Right lobe of liver (tissue), 6 donors: ENCODE measurements at regions not wholly inside any gene's neighbourhood (a gene's known extent, or its start where the extent isn't known, plus 50 kb on each side); places are given as distances from the start of the nearest gene placed in this dataset.

Source experiments
- ATAC-seq, 4 donors: fragments of 200-7000 bp; cut with Tn5 transposase; one replicate each; pipeline ENCODE4 v1.9.1; 2020; ENCODE audit warnings: mild to moderate bottlenecking in 4 of 4, moderate library complexity in 4 of 4
- DNase-seq, 3 donors: peaks; one replicate each; pipeline ENCODE4 v3.0.0-alpha.2; 2020
- H3K27ac ChIP-seq, 3 donors: fragments of 200-600 bp; one replicate each; pipeline ENCODE4 v1.8.0; 2022
- H3K27me3 ChIP-seq, 2 donors: fragments of 200-600 bp; one replicate each; pipeline ENCODE4 v1.8.0; 2022
- H3K36me3 ChIP-seq, 4 donors: fragments of 200-600 bp; sonication (generic) in 1 of 4; one replicate each; pipeline versions ENCODE4 v1.5.1 to v1.8.0; 2017 to 2022; ENCODE audit warnings: control low read depth in 1 of 4
- H3K4me1 ChIP-seq, 4 donors: fragments of 200-600 bp; sonication (generic) in 1 of 4; one replicate each; pipeline versions ENCODE4 v1.5.1 to v1.8.0; 2017 to 2022; ENCODE audit warnings: control low read depth in 1 of 4
- H3K4me3 ChIP-seq, 3 donors: fragments of 200-600 bp; one replicate each; pipeline ENCODE4 v1.8.0; 2022
- H3K9me3 ChIP-seq, 4 donors: fragments of 200-600 bp; sonication (generic) in 1 of 4; one replicate each; pipeline versions ENCODE4 v1.5.1 to v1.8.0; 2017 to 2022; ENCODE audit warnings: control low read depth in 1 of 4
- POLR2A ChIP-seq: fragments of 450-650 bp; IDR thresholded peaks from one replicate; pipeline ENCODE4 v1.6.1; 2017; ENCODE audit warnings: antibody characterized with exemption, mild to moderate bottlenecking
- WGBS: methylation state at CpG from one replicate; pipeline ENCODE4 v1.1.6; 2018; ENCODE audit warnings: low coverage, low lambda C conversion rate; ENCODE audit not compliant: insufficient coverage; ENCODE audit errors: missing lambda C conversion rate; 5-methylcytosine and 5-hydroxymethylcytosine counted together
- intact Hi-C, 2 donors: fragments of 100-400 bp; cut with DNase I; formaldehyde crosslinking; loops; one replicate each; pipeline versions ENCODE4 v1.11.2 to v1.14.1; 2022
- TF ChIP-seq, protein P1 (sequence below), 4 donors: fragments of 200-600 bp in 3 of 4; fragments of 450-650 bp in 1 of 4; IDR thresholded peaks; one replicate each; pipeline versions ENCODE4 v1.5.1 to v1.8.0; 2016 to 2022; ENCODE audit warnings: antibody characterized with exemption in 4 of 4, mild to moderate bottlenecking in 2 of 4
- donor health status: DM: no; HTN: yes; CAD: no.
- donor health status: DM: no; HTN: no; CAD: no.
- donor health status: DM: no; HTN: no; CAD: no.
- donor health status: DM: no; HTN: yes; CAD: no.
- donor health status: DM: no; HTN: yes; CAD: no.

GRCh38 chr7:22601408-22601807, 101.4 kb upstream of the STEAP1B start:
- no peak for DNase-seq

DNA sequence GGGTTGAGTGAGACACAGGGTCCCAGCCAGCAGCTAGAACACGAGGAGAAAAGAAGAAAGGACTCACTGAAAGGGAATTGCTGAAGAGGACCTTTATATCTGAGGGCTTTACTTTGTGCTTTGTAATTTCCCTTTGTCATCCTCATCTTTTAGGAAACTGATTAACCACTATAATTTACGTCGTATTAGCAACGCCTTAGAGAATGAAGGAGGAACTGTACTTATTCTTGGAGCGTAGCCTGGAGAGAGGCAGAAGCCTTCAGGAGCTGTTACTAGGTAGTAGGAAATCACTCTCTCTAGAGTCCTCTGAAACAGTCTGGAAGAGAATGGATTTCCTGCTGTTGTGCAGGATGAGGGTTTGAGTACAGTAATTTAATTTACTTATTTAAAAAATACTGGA, 101.0 kb upstream of the STEAP1B start:
- Histone ChIP-seq H3K9me3 (no peaks in the 10 kb centered on the region), H3K36me3 (no peaks in the 10 kb centered on the region), H3K27ac (no peak overlapping the region), H3K4me1 (no peaks in the 10 kb centered on the region), H3K27me3 (no peaks in the 10 kb centered on the region), H3K4me3 (no peak overlapping the region)
- 63% methylated on average over 5 of the region's 5 CpGs for WGBS
- ATAC-seq: peak in 2 of 4 donors; percentile 17 to 43
- intact Hi-C loops: no loop called here
- DNase-seq: no peak
- TF ChIP-seq, protein P1, sequence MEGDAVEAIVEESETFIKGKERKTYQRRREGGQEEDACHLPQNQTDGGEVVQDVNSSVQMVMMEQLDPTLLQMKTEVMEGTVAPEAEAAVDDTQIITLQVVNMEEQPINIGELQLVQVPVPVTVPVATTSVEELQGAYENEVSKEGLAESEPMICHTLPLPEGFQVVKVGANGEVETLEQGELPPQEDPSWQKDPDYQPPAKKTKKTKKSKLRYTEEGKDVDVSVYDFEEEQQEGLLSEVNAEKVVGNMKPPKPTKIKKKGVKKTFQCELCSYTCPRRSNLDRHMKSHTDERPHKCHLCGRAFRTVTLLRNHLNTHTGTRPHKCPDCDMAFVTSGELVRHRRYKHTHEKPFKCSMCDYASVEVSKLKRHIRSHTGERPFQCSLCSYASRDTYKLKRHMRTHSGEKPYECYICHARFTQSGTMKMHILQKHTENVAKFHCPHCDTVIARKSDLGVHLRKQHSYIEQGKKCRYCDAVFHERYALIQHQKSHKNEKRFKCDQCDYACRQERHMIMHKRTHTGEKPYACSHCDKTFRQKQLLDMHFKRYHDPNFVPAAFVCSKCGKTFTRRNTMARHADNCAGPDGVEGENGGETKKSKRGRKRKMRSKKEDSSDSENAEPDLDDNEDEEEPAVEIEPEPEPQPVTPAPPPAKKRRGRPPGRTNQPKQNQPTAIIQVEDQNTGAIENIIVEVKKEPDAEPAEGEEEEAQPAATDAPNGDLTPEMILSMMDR (IDR thresholded peaks at IDR 0.05): no peak
- TF ChIP-seq POLR2A: no peak

More at GRCh38 chr7:22601408-22601807, 101.4 kb upstream of the STEAP1B start:
- Histone ChIP-seq H3K36me3 (no peaks in the 10 kb centered on the region), H3K9me3 (no peaks in the 10 kb centered on the region), H3K27me3 (no peaks in the 10 kb centered on the region), H3K4me1 (no peaks in the 10 kb centered on the region), H3K4me3 (no peak overlapping the region), H3K27ac (no peak overlapping the region)
- ATAC-seq: no peak
- intact Hi-C loops: no loop called here
- TF ChIP-seq, protein P1 (IDR thresholded peaks at IDR 0.05): no peak
- no peak for TF ChIP-seq POLR2A

DNA sequence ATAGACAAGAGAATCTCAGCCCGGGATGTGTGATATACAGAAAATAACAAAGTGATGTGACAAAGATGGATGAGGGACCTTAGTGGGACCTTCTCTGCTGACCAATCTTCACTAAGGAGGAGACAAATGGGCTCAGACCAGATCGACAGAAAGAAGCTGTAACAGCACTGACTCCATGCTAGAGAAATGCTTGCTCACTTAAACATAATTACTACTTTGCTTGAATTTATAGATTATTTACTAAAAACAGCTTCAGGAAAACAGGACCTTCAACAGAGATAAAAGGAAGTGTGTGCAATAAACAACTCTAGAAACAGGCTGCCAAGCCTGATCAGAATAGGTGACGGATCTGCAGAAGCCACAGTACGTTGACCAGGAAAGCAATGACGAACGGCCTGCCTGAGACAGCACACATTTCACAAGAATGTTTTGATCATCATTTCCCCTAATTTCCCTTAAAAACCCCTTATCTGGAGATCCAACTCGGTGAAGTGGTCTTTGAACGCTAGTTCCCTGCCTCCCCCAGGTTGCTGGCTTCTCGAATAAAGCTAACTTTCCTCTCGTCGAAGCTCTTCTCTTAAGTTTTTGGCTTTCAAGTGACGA, 98.4 kb upstream of the STEAP1B start:
- TF ChIP-seq, protein P1 (IDR thresholded peaks at IDR 0.05): no peak
- TF ChIP-seq POLR2A: no peak
- ATAC-seq: no peak
- no peak overlapping the region for H3K4me3 ChIP-seq
- no peaks in the 10 kb centered on the region for H3K4me1 ChIP-seq
- no peaks in the 10 kb centered on the region for H3K9me3 ChIP-seq
- no peaks in the 10 kb centered on the region for H3K36me3 ChIP-seq
- intact Hi-C loops: no loop called here
- H3K27ac ChIP-seq: no peak overlapping the region
- 69% methylated on average over 11 of the region's 12 CpGs for WGBS
- no peaks in the 10 kb centered on the region for H3K27me3 ChIP-seq
- no peak for DNase-seq

GRCh38 chr7:22597844-22598243, 97.9 kb upstream of the STEAP1B start:
- Histone ChIP-seq H3K4me3 (no peak overlapping the region), H3K4me1 (no peaks in the 10 kb centered on the region), H3K36me3 (no peaks in the 10 kb centered on the region), H3K9me3 (no peaks in the 10 kb centered on the region), H3K27ac (no peak overlapping the region), H3K27me3 (no peaks in the 10 kb centered on the region)
- TF ChIP-seq POLR2A: no peak
- TF ChIP-seq, protein P1 (IDR thresholded peaks at IDR 0.05): no peak
- 79% methylated on average over 3 of the region's 3 CpGs for WGBS
- ATAC-seq (no peak), DNase-seq (no peak)
- intact Hi-C loops: no loop called here
